HL-60 (cell line): ENCODE measurements at regions not wholly inside any gene's neighbourhood (a gene's known extent, or its start where the extent isn't known, plus 50 kb on each side); places are given as distances from the start of the nearest gene placed in this dataset.
"Not testable (repeated sequence)": the region's sequence is repeated elsewhere in the genome, so short reads cannot be mapped to it uniquely, and the experiment has no call there.

Source experiments
- DNase-seq, 2 experiments: peaks; one replicate each; pipeline ENCODE4 v3.0.0-alpha.2; 2010 to 2020; ENCODE audit warnings: low read depth in 1 of 2, low spot score in 1 of 2
- H3K27ac ChIP-seq: fragments of 250-450 bp; sonication (Bioruptor Pico); replicated peaks from 2 replicates; pipeline ENCODE4 v1.5.1; 2020; ENCODE audit warnings: mild to moderate bottlenecking, moderate library complexity
- H3K27me3 ChIP-seq: fragments of 250-450 bp; sonication (Bioruptor Pico); 2 replicates; pipeline ENCODE4 v1.5.1; 2021; ENCODE audit warnings: mild to moderate bottlenecking, moderate library complexity; ENCODE audit not compliant: insufficient read depth, poor library complexity, severe bottlenecking
- H3K4me3 ChIP-seq: replicated peaks from 2 replicates; pipeline ENCODE4 v1.5.1; 2011; ENCODE audit warnings: mild to moderate bottlenecking, control low read depth, low read length; ENCODE audit not compliant: insufficient read depth
- GABPA ChIP-seq: IDR thresholded peaks from 2 replicates; pipeline ENCODE4 v1.6.1; 2012; ENCODE audit warnings: low read depth
- POLR2AphosphoS5 ChIP-seq: IDR thresholded peaks from 2 replicates; pipeline ENCODE4 v1.6.1; 2012; ENCODE audit warnings: low read depth
- SPI1 ChIP-seq: IDR thresholded peaks from 2 replicates; pipeline ENCODE4 v1.6.1; 2012; ENCODE audit warnings: low read depth, mild to moderate bottlenecking, borderline replicate concordance
- TF ChIP-seq, protein P1 (sequence below): IDR thresholded peaks from 2 replicates; pipeline ENCODE4 v1.6.1; 2012; ENCODE audit warnings: low read depth; ENCODE audit not compliant: insufficient replicate concordance
- TF ChIP-seq, protein P2 (sequence below): IDR thresholded peaks from one replicate; pipeline ENCODE4 v1.5.1; 2011; ENCODE audit warnings: low read length, control low read depth, inconsistent platforms; ENCODE audit not compliant: insufficient read depth

GRCh38 chr10:11687357-11687771 is 54.8 kb upstream of the ECHDC3 start:
- Histone ChIP-seq H3K27me3 (no peaks in the 10 kb centered on the region), H3K4me3 (no peak overlapping the region), H3K27ac (no peak overlapping the region)
- TF ChIP-seq, protein P1, sequence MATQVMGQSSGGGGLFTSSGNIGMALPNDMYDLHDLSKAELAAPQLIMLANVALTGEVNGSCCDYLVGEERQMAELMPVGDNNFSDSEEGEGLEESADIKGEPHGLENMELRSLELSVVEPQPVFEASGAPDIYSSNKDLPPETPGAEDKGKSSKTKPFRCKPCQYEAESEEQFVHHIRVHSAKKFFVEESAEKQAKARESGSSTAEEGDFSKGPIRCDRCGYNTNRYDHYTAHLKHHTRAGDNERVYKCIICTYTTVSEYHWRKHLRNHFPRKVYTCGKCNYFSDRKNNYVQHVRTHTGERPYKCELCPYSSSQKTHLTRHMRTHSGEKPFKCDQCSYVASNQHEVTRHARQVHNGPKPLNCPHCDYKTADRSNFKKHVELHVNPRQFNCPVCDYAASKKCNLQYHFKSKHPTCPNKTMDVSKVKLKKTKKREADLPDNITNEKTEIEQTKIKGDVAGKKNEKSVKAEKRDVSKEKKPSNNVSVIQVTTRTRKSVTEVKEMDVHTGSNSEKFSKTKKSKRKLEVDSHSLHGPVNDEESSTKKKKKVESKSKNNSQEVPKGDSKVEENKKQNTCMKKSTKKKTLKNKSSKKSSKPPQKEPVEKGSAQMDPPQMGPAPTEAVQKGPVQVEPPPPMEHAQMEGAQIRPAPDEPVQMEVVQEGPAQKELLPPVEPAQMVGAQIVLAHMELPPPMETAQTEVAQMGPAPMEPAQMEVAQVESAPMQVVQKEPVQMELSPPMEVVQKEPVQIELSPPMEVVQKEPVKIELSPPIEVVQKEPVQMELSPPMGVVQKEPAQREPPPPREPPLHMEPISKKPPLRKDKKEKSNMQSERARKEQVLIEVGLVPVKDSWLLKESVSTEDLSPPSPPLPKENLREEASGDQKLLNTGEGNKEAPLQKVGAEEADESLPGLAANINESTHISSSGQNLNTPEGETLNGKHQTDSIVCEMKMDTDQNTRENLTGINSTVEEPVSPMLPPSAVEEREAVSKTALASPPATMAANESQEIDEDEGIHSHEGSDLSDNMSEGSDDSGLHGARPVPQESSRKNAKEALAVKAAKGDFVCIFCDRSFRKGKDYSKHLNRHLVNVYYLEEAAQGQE: no peak
- TF ChIP-seq, protein P2, sequence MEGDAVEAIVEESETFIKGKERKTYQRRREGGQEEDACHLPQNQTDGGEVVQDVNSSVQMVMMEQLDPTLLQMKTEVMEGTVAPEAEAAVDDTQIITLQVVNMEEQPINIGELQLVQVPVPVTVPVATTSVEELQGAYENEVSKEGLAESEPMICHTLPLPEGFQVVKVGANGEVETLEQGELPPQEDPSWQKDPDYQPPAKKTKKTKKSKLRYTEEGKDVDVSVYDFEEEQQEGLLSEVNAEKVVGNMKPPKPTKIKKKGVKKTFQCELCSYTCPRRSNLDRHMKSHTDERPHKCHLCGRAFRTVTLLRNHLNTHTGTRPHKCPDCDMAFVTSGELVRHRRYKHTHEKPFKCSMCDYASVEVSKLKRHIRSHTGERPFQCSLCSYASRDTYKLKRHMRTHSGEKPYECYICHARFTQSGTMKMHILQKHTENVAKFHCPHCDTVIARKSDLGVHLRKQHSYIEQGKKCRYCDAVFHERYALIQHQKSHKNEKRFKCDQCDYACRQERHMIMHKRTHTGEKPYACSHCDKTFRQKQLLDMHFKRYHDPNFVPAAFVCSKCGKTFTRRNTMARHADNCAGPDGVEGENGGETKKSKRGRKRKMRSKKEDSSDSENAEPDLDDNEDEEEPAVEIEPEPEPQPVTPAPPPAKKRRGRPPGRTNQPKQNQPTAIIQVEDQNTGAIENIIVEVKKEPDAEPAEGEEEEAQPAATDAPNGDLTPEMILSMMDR: no peak
- no peak for TF ChIP-seq SPI1
- no peak for TF ChIP-seq POLR2AphosphoS5
- TF ChIP-seq GABPA: no peak
- DNase-seq: no peak

- TF ChIP-seq, protein P2: no peak
- TF ChIP-seq SPI1 (no peak; the same call in 1 of the 2 replicates), POLR2AphosphoS5 (no peak), GABPA (no peak)
- TF ChIP-seq, protein P1: no peak
- H3K27ac ChIP-seq: no peak overlapping the region
- no peaks in the 10 kb centered on the region for H3K27me3 ChIP-seq
- no peak overlapping the region for H3K4me3 ChIP-seq
- peak in 1 of 2 experiments; percentile 71 for DNase-seq
Observed at GRCh38 chr10:11685787-11686218, 56.4 kb upstream of the ECHDC3 start.

DNA sequence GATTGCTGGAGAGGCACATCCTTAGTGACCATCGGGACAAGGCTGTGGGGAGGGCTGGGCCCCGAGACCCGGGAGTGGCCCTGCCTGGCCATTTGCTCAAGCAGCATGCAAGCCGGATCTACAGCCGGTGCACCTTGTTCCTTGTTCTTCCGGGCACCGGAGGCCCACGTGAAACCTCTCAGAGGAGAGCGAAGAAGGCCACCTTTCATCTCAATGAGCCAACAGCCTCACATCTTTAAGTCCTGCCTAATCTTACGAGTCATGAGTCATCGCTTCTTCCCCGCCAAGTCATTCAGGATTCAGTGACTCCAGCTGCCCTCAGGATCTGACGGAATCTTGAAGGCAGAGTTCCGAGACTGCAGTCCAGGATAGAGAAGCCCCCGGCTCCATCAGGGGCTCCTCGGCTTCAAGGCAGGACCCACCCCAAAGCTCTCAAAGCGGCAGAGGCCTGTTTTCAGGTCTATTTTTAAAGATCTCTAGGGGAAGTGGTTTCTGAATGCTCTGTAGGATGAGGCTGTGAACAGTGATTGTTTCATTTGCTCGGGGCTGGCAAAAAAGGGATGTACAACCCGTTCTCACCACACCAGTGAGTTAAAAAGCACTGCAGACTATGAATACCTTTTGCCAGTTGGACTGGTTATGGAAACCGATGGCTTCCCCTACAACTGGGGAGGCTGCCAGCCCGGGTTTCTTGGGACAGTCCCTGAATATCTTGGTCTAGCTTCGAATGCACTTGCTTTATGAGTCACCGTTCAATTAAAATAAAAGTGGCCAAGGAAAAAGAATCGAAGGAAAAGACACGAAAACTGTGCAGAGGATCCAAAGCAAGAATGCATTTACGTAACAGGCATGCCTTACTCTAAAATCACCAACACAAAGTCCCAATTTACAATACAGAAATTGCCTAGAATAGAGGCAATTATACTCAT is 57.2 kb upstream of the ECHDC3 start:
- DNase-seq: peak in 1 of 2 experiments; percentile 29
- TF ChIP-seq, protein P2: no peak
- no peak for TF ChIP-seq POLR2AphosphoS5
- peak; percentile 31; the same call in 1 of the 2 replicates for TF ChIP-seq SPI1
- Histone ChIP-seq H3K27me3 (no peaks in the 10 kb centered on the region), H3K27ac (no peak overlapping the region), H3K4me3 (no peak overlapping the region)

GRCh38 chr10:11684341-11684716 is 57.9 kb upstream of the ECHDC3 start:
- not testable (repeated sequence) for DNase-seq

More at GRCh38 chr10:11684341-11684716, 57.9 kb upstream of the ECHDC3 start:
- H3K4me3 ChIP-seq, H3K27ac ChIP-seq, H3K27me3 ChIP-seq: not testable (repeated sequence)
